Stomach (tissue), 8 donors: ENCODE measurements at regions not wholly inside any gene's neighbourhood (a gene's known extent, or its start where the extent isn't known, plus 50 kb on each side); places are given as distances from the start of the nearest gene placed in this dataset.
"Not testable (repeated sequence)": the region's sequence is repeated elsewhere in the genome, so short reads cannot be mapped to it uniquely, and the experiment has no call there.

ENCODE experiments used
- DNase-seq, 2 donors: peaks; one replicate each; pipeline versions ENCODE4 v3.0.0 to v3.0.0-alpha.2; 2013 to 2019
- H3K27ac ChIP-seq, 5 donors: fragments of 200-600 bp in 4 of 5; sonication (generic) in 4 of 5; one replicate each; pipeline ENCODE4 v1.5.1; 2013 to 2019; ENCODE audit warnings: mild to moderate bottlenecking in 1 of 5, moderate library complexity in 1 of 5
- H3K27me3 ChIP-seq, 3 donors: fragments of 200-600 bp; sonication (generic); one replicate each; pipeline ENCODE4 v1.5.1; 2017 to 2019; ENCODE audit warnings: mixed run types in 1 of 3
- H3K36me3 ChIP-seq, 4 donors: fragments of 200-600 bp; sonication (generic); 1 replicate in 3 of 4; 2 replicates in 1 of 4; pipeline ENCODE4 v1.5.1; 2016 to 2019
- H3K4me1 ChIP-seq, 4 donors: fragments of 200-600 bp; sonication (generic); one replicate each; pipeline ENCODE4 v1.5.1; 2016 to 2019
- H3K4me3 ChIP-seq, 4 donors: fragments of 200-600 bp; sonication (generic) in 3 of 4; one replicate each; pipeline ENCODE4 v1.5.1; 2016 to 2019; ENCODE audit warnings: mild to moderate bottlenecking in 1 of 4
- H3K9me3 ChIP-seq, 4 donors: fragments of 200-600 bp; sonication (generic); one replicate each; pipeline ENCODE4 v1.5.1; 2016 to 2019
- CTCF ChIP-seq, 7 experiments: fragments of 450-650 bp in 4 of 7; fragments of 200-600 bp in 3 of 7; sonication (generic) in 3 of 7; IDR thresholded peaks; one replicate each; pipeline ENCODE4 v1.5.1; 2016 to 2019; ENCODE audit warnings: antibody characterized with exemption in 7 of 7, control low read depth in 2 of 7, mild to moderate bottlenecking in 1 of 7
- EP300 ChIP-seq: sonication (generic); formaldehyde crosslinking; IDR thresholded peaks from one replicate; pipeline ENCODE4 v1.6.1; 2017; ENCODE audit warnings: antibody characterized with exemption
- POLR2A ChIP-seq, 4 donors: fragments of 450-650 bp; IDR thresholded peaks; one replicate each; pipeline ENCODE4 v1.6.1; 2016; ENCODE audit warnings: antibody characterized with exemption in 4 of 4, control low read depth in 2 of 4, mild to moderate bottlenecking in 1 of 4, moderate library complexity in 1 of 4
- POLR2AphosphoS5 ChIP-seq, 3 donors: sonication (generic); formaldehyde crosslinking; IDR thresholded peaks; one replicate each; pipeline ENCODE4 v1.6.1; 2016; ENCODE audit warnings: antibody characterized with exemption in 3 of 3
- WGBS, 5 donors: extraction: QIAGEN DNeasy Blood & Tissue Kit in 3 of 5; methylation state at CpG; one replicate each; pipeline versions ENCODE4 v1.1.5 to v1.1.7; 2013 to 2018; 5-methylcytosine and 5-hydroxymethylcytosine counted together
- intact Hi-C: fragments of 100-400 bp; cut with DNase I; formaldehyde crosslinking; loops from one replicate; pipeline ENCODE4 v1.15.1; 2023; ENCODE audit warnings: low total_unique reads
- donor health status: healthy with polysubstance abuse.
- donor health status: Bipolar disorder and iron deficiency.
- donor health status: healthy.

- no peak for TF ChIP-seq EP300
- no peak for TF ChIP-seq POLR2AphosphoS5 (IDR thresholded peaks at IDR 0.05)
- no peak for TF ChIP-seq POLR2A (IDR thresholded peaks at IDR 0.05)
- WGBS, 5 donors, result 77 to 85% (median 83%) methylated on average over 16 of the region's 16 CpGs
- no peak for DNase-seq
These were observed 346.1 kb upstream of the PLGLB2 start for GRCh38 chr2:87401726-87402345.

GRCh38 chr2:87403893-87404175 lies 344.1 kb upstream of the PLGLB2 start:
- Histone ChIP-seq H3K4me3 (no peak overlapping the region), H3K27ac (no peak overlapping the region), H3K9me3 (no peaks in the 10 kb centered on the region), H3K4me1 (no peaks in the 10 kb centered on the region), H3K36me3 (no peaks in the 10 kb centered on the region), H3K27me3 (no peaks in the 10 kb centered on the region)
- no peak for DNase-seq
- no peak for TF ChIP-seq CTCF (IDR thresholded peaks at IDR 0.05)
- TF ChIP-seq EP300, result no peak
- no peak for TF ChIP-seq POLR2AphosphoS5 (IDR thresholded peaks at IDR 0.05)
- no peak for TF ChIP-seq POLR2A (IDR thresholded peaks at IDR 0.05)
- 95 to 99% (median 98%) methylated on average over 6 of the region's 6 CpGs for WGBS, 5 donors
- intact Hi-C loops, result no loop called here

More at GRCh38 chr2:87401726-87402345, 346.1 kb upstream of the PLGLB2 start:
- no peaks in the 10 kb centered on the region for H3K9me3 ChIP-seq
- H3K27me3 ChIP-seq, result no peaks in the 10 kb centered on the region
- H3K4me3 ChIP-seq, result no peak overlapping the region
- H3K4me1 ChIP-seq, result no peaks in the 10 kb centered on the region
- H3K27ac ChIP-seq, result no peak overlapping the region
- H3K36me3 ChIP-seq, result no peaks in the 10 kb centered on the region
- intact Hi-C loops, result no loop called here

GRCh38 chr2:87404411-87405255 lies 343.3 kb upstream of the PLGLB2 start:
- H3K27ac ChIP-seq, H3K36me3 ChIP-seq, H3K4me3 ChIP-seq, H3K4me1 ChIP-seq, DNase-seq, H3K27me3 ChIP-seq, H3K9me3 ChIP-seq, intact Hi-C loops: not testable (repeated sequence)
- 91 to 96% (median 92%) methylated on average over 19 to 22 of the region's 22 CpGs for WGBS, 5 donors

- H3K27me3 ChIP-seq, H3K9me3 ChIP-seq, DNase-seq, H3K36me3 ChIP-seq, H3K27ac ChIP-seq, H3K4me3 ChIP-seq, H3K4me1 ChIP-seq, intact Hi-C loops: not testable (repeated sequence)
- 74 to 91% (median 87%) methylated on average over 3 to 5 of the region's 6 CpGs for WGBS, 5 donors
These were observed 342.2 kb upstream of the PLGLB2 start for GRCh38 chr2:87405531-87406216.

- DNase-seq, H3K27ac ChIP-seq: not testable (repeated sequence)
These were observed 341.3 kb upstream of the PLGLB2 start for GRCh38 chr2:87406406-87407175.

GRCh38 chr2:87409601-87410000 lies 338.3 kb upstream of the PLGLB2 start:
- H3K36me3 ChIP-seq, H3K27me3 ChIP-seq, H3K27ac ChIP-seq, DNase-seq, H3K4me3 ChIP-seq, H3K4me1 ChIP-seq, intact Hi-C loops, H3K9me3 ChIP-seq: not testable (repeated sequence)
- WGBS, 5 donors, result 75 to 89% (median 79%) methylated on average over 1 to 2 of the region's 4 CpGs; no CpG with 5 or more reads in 2 of the 5 donors

More at GRCh38 chr2:87406406-87407175, 341.3 kb upstream of the PLGLB2 start:
- H3K36me3 ChIP-seq, H3K4me3 ChIP-seq, H3K27me3 ChIP-seq, intact Hi-C loops, H3K4me1 ChIP-seq, H3K9me3 ChIP-seq: not testable (repeated sequence)
- WGBS, 5 donors, result 76 to 100% (median 86%) methylated on average over 1 to 4 of the region's 6 CpGs; no CpG with 5 or more reads in 1 of the 5 donors

GRCh38 chr2:87410371-87410770 lies 337.5 kb upstream of the PLGLB2 start:
- H3K4me3 ChIP-seq, DNase-seq, intact Hi-C loops, H3K4me1 ChIP-seq, H3K27me3 ChIP-seq, H3K27ac ChIP-seq, H3K36me3 ChIP-seq, H3K9me3 ChIP-seq: not testable (repeated sequence)
- WGBS, 5 donors, result 85 to 92% (median 92%) methylated on average over 3 of the region's 3 CpGs; no CpG with 5 or more reads in 2 of the 5 donors

GRCh38 chr2:87412036-87412820 lies 335.7 kb upstream of the PLGLB2 start:
- H3K36me3 ChIP-seq, intact Hi-C loops, H3K9me3 ChIP-seq, H3K4me3 ChIP-seq, H3K27me3 ChIP-seq, DNase-seq, H3K27ac ChIP-seq, H3K4me1 ChIP-seq: not testable (repeated sequence)
- WGBS, 5 donors, result 83 to 91% (median 87%) methylated on average over 1 to 3 of the region's 7 CpGs; no CpG with 5 or more reads in 1 of the 5 donors

GRCh38 chr2:87414331-87414730 lies 333.6 kb upstream of the PLGLB2 start:
- DNase-seq, result not testable (repeated sequence)
- WGBS, 5 donors, result 39 to 77% (median 68%) methylated on average over 1 of the region's 1 CpG; no CpG with 5 or more reads in 1 of the 5 donors

More at GRCh38 chr2:87414331-87414730, 333.6 kb upstream of the PLGLB2 start:
- H3K36me3 ChIP-seq, H3K9me3 ChIP-seq, intact Hi-C loops, H3K27me3 ChIP-seq, H3K27ac ChIP-seq, H3K4me1 ChIP-seq, H3K4me3 ChIP-seq: not testable (repeated sequence)
